Mesothelial cell of epicardium (in vitro differentiated cells): ENCODE measurements at regions not wholly inside any gene's neighbourhood (a gene's known extent, or its start where the extent isn't known, plus 50 kb on each side); places are given as distances from the start of the nearest gene placed in this dataset.

Experiments used
- DNase-seq, 2 experiments: peaks; one replicate each; pipeline ENCODE4 v3.0.0; 2021; ENCODE audit warnings: low spot score in 2 of 2; ENCODE audit not compliant: unreplicated experiment in 2 of 2
- H3K27ac Mint-ChIP-seq: 2 replicates; pipeline ENCODE4 v1.8.0; 2021; ENCODE audit warnings: mixed read lengths
- H3K27me3 Mint-ChIP-seq: 2 replicates; pipeline ENCODE4 v1.8.0; 2021; ENCODE audit warnings: low read depth, mixed read lengths
- H3K36me3 Mint-ChIP-seq: 2 replicates; pipeline ENCODE4 v1.8.0; 2021; ENCODE audit warnings: mixed read lengths
- H3K4me1 Mint-ChIP-seq: 2 replicates; pipeline ENCODE4 v1.8.0; 2021; ENCODE audit warnings: mixed read lengths
- H3K4me3 Mint-ChIP-seq: 2 replicates; pipeline ENCODE4 v1.8.0; 2021; ENCODE audit warnings: mild to moderate bottlenecking, moderate library complexity, mixed read lengths
- H3K9me3 Mint-ChIP-seq: 2 replicates; pipeline ENCODE4 v1.8.0; 2021; ENCODE audit warnings: mixed read lengths
- TF ChIP-seq, protein P1 (sequence below): fragments of 200-600 bp; sonication (generic); IDR thresholded peaks from one replicate; pipeline ENCODE4 v1.5.0; 2021; ENCODE audit warnings: antibody characterized with exemption; ENCODE audit not compliant: unreplicated experiment

GRCh38 chr6:66771626-66772025 is 1064.6 kb upstream of the EYS start:
- TF ChIP-seq, protein P1, sequence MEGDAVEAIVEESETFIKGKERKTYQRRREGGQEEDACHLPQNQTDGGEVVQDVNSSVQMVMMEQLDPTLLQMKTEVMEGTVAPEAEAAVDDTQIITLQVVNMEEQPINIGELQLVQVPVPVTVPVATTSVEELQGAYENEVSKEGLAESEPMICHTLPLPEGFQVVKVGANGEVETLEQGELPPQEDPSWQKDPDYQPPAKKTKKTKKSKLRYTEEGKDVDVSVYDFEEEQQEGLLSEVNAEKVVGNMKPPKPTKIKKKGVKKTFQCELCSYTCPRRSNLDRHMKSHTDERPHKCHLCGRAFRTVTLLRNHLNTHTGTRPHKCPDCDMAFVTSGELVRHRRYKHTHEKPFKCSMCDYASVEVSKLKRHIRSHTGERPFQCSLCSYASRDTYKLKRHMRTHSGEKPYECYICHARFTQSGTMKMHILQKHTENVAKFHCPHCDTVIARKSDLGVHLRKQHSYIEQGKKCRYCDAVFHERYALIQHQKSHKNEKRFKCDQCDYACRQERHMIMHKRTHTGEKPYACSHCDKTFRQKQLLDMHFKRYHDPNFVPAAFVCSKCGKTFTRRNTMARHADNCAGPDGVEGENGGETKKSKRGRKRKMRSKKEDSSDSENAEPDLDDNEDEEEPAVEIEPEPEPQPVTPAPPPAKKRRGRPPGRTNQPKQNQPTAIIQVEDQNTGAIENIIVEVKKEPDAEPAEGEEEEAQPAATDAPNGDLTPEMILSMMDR, result no peak
- Mint-ChIP-seq H3K36me3 (no peaks in the 10 kb centered on the region), H3K9me3 (peaks cover 19% of the 10 kb centered on the region), H3K27me3 (no peaks in the 10 kb centered on the region), H3K4me3 (no peak overlapping the region), H3K4me1 (peaks cover 6% of the 10 kb centered on the region), H3K27ac (no peak overlapping the region)
- DNase-seq, result no peak

DNA sequence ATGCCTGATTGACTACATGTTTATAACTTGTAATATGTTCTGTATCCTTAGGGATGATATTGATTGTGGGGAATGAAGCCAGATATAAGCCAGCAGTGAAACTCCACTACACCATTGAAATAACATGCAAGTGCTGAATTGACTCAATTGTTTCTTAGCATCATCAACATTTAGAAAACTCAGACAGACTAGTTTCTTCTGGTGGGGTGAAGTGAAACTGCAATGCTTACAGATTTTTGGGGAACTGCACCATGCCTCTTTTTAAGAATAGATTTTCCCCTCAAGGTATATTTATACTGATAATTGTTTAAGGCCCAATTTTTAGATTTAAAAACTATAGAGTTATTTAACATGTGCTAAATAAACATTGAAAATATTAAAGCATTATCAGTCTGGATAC is 1044.6 kb upstream of the EYS start:
- Mint-ChIP-seq H3K27me3 (no peaks in the 10 kb centered on the region), H3K36me3 (no peaks in the 10 kb centered on the region), H3K9me3 (peaks cover under 1% of the 10 kb centered on the region), H3K4me1 (no peaks in the 10 kb centered on the region), H3K4me3 (no peak overlapping the region), H3K27ac (no peak overlapping the region)
- TF ChIP-seq, protein P1, result no peak
- DNase-seq, result no peak

DNA sequence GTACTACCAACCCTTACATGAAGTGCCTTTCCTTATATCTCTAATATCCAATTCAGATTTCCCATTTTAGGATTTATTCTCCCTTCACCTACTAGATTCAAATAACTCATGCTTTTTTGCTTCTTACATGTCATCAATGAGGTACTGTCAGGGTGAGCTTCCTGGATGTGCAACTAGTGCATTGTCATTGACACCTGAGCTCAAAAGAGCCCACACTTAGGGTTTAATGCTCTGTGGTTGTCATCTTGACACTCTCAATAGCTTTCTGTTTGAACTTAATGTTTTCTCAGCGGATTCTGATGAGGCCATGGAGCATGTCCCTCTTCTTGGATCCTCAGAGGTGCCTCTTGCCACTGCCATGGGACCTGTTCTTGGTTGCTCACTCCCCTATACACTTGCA is 1033.3 kb upstream of the EYS start:
- TF ChIP-seq, protein P1, result no peak
- H3K4me3 Mint-ChIP-seq, result no peak overlapping the region
- H3K36me3 Mint-ChIP-seq, result no peaks in the 10 kb centered on the region
- H3K4me1 Mint-ChIP-seq, result no peaks in the 10 kb centered on the region
- H3K27ac Mint-ChIP-seq, result no peak overlapping the region
- H3K9me3 Mint-ChIP-seq, result no peaks in the 10 kb centered on the region
- no peak for DNase-seq
- no peaks in the 10 kb centered on the region for H3K27me3 Mint-ChIP-seq

DNA sequence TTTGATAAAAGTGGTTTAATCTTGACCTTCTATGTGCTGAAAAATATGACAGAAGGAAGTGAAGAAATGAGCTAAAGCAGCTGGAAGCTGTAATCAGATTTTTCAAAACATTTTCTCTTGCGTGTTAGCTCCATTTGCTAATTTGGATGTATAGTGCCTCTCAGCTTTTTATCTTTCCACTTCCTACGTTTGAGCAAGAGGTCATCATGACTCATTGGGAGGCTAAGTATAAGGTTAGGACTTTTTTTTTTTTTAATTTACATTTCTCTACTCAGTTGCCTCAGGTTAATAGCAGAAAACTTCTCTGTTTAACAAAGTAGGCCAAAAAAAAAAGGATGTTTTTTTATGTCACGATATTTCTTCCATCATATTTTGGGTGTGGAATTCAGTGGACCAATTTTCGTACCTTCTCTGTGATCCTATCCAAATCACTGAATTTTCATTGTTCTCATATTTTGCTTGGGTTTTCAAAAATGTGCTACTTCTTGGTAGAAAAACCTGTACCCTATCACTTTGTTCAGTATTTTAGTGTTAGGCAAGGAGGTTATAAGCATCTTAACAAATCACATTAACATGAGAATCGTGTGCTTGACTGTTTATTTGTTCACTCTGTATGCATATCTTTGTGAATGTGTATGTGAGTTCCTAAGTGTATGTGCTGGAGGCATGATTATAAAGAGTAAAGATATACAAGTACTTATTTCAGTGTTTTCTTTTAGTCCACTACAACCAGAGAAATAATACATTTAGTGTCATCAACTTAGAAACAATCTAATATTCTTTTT is 1028.3 kb upstream of the EYS start:
- Mint-ChIP-seq H3K27ac (no peak overlapping the region), H3K36me3 (no peaks in the 10 kb centered on the region), H3K27me3 (no peaks in the 10 kb centered on the region), H3K9me3 (no peaks in the 10 kb centered on the region), H3K4me1 (no peaks in the 10 kb centered on the region), H3K4me3 (no peak overlapping the region)
- DNase-seq, result no peak
- TF ChIP-seq, protein P1, result no peak

GRCh38 chr6:66731310-66731709 is 1024.3 kb upstream of the EYS start:
- no peak for DNase-seq
- no peaks in the 10 kb centered on the region for H3K36me3 Mint-ChIP-seq
- H3K27me3 Mint-ChIP-seq, result no peaks in the 10 kb centered on the region
- H3K27ac Mint-ChIP-seq, result no peak overlapping the region
- H3K9me3 Mint-ChIP-seq, result no peaks in the 10 kb centered on the region
- H3K4me1 Mint-ChIP-seq, result no peaks in the 10 kb centered on the region
- TF ChIP-seq, protein P1, result no peak
- H3K4me3 Mint-ChIP-seq, result no peak overlapping the region
